ENCODE measurements at regions not wholly inside any gene's neighbourhood (a gene's known extent, or its start where the extent isn't known, plus 50 kb on each side); places are given as distances from the start of the nearest gene placed in this dataset.
"Not testable (repeated sequence)": the region's sequence is repeated elsewhere in the genome, so short reads cannot be mapped to it uniquely, and the experiment has no call there.

DNA sequence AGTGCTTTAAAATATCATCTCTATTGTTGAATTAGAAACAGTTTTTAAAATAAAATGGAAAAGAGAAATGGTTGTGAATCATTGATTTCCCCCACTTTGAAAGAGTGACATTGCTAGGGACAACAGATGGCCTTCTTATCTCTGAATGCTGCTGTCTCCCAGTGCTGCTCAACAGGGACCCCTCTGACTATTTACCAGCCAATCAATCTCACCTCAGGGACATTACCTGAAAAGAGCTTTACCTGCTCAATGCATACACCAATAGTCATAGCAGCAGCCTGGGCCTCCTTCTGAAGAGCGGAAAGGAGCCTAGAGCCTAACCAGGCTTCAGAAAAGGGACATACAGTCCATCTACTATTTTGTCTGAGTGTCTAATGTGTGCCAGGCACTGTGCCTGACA is 162.8 kb downstream of the CGGBP1 start:
- no peak for DNase-seq (ENCODE audit: low spot score)

DNA sequence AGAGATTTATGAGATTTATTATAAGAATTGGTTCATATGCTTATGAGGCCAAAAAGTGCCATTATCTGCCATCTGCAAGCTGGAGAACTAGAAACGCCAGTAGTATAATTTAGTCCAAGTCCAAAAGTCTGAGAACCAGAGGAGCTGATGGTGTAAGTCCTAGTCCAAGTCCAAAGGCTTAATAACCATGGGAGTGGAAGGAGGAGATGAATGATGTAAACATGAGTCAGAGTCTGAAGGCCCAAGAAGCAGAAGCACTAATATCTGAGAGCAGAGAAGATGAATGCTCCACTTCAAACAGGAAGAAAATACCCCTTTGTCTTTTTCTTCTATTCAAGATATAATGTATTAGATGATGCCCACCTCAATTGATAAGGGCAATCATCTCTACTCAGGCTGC is 185.7 kb downstream of the CGGBP1 start:
- no peak for DNase-seq (ENCODE audit: low spot score)

DNA sequence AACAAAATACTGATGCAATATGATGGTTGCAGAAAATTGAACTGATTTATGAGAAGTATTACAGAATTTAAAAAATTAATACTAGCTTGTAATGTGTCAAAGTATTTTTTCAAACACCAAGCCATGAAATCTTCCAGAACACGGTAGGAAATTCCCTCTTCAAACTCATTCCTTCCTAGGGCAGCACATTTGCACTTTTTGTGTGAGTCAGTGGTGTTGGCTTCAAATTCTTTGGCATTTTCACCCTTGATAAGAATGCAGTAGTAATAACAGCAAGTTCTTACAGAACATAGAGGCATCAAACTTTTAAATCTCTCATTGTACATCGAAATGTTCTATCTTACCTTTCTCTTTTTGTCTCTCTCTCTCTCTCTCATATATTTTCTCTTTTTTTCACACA is 191.8 kb downstream of the CGGBP1 start:
- DNase-seq (ENCODE audit: low spot score), result no peak

DNA sequence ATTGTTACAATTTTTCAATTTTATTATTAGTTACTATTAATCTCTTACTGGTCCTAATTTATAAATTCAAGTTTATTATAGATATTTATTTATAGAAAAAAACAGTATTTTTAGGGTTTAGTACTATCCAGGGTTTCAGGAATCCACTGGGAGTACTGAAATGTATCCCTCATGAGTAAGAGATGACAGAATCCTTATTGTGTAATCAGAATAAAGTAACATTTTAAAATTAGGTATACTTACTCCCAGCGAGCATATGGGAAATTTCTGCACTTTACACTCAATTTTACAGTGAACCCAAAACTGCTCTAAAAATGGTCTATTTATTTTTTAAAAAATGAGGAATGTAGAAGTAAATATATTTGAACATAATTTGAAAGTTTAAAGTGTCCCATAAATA is 202.7 kb downstream of the CGGBP1 start:
- no peak for DNase-seq (ENCODE audit: low spot score)

DNA sequence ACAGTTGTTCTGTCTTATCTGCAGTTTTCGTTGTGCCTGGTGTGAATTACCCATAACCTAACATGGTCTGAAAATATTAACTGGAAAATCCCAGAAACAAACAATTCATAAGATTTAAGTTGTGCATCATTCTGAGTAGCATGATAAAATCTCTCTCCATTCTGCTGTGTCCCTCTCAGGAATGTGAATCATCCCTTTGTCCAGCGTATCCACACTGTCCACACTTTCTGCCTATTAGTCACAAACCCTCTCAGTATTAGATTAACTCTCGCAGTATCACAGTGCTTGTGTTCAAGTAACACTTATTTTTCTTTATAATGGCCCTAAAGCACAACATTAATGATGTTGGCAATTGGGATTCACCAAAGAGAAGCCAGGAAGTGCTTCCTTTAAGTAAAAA is 203.2 kb downstream of the CGGBP1 start:
- no peak for DNase-seq (ENCODE audit: low spot score)

DNA sequence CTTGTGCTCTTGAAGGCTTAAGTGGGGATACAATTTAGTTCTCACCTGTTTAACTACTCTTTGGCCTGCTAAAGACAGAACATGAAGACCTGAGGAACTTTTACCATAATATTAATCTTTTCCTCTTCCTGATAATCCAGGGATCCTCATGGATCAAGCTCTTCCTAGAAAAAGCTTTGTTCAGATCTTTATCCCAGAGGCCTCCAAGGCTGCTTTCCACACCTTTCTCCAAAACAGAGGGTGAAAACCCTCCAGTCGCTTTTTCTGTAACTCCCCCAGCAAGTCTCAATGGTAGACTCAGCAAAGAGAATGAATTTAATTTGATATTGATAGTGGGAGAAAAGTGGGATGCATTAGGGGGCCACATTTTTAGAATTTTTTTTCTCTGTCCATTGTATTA is 203.6 kb downstream of the CGGBP1 start:
- DNase-seq (ENCODE audit: low spot score), result no peak

DNA sequence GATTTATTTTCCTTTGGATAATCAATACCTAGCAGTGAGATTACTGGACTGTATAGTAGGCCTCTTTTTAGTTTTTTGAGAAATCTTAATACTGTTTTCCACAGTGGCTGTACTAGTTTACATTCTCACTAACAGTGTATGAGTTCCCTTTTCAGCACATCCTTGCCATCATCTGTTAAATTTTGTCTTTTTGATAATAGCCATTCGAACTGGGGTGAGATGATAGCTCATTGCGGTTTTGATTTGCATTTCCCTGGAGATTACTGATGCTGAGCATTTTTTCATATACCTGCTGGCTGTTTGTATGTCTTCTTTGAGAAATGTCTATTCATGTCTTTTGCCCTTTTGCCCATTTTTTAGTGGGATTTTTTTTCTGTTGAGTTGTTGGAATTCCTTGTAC is 210.8 kb downstream of the CGGBP1 start:
- DNase-seq (ENCODE audit: low spot score), result no peak

DNA sequence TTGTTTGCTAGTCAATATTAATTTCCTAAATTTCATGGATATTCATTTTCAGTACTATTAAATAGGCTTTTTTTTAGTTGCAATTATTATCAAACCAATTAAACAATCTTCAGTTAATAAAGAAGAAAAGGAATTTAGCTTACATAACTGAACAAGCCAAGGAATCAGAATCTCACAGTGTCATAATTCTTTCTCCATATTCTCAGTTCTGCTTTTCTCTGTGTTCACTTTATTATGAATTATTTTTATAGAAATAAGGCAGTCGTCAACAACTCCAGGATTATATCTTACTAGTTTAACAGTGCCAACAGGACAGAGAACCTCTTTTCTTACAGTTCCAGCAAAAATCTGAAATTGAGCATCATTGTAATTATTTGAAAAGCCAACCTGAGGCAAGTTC is 221.7 kb downstream of the CGGBP1 start:
- DNase-seq (ENCODE audit: low spot score), result no peak

DNA sequence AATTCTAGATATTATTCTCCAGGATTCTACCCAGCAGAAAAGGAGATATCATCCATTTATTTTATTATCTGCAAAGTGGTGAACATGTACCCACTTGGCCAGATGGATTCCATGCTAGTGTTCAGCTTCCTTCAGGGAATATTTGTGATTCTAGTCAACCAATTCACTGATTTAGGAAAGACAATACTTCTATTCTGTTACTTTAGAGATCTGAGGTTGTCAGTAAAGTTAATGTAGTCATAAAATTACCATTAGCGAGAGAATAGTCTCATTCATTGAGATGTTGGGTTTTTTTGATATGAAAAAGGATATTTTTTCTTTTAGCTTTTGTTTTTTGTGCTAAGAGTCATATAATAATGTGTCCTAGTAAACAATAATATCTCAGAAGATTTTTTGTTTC is 222.8 kb downstream of the CGGBP1 start:
- no peak for DNase-seq (ENCODE audit: low spot score)

DNA sequence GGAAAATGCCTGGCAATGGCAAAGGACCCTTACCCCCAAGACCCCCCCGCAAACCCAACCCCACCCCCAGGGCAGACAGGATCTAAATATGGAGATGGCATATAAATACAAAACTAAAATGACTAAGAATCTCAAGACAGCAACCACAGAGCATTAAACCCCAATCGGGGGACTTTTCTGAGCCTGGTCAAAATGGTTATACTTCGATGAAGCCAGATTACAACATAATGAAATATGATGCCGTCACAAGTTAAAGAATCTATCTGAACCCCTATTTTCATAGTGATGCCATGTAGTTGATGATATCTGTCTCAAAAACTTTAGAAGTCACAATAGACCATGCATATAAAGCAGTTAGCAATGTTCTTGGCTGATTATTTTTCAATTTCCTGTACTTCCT is 223.6 kb downstream of the CGGBP1 start:
- no peak for DNase-seq (ENCODE audit: low spot score)

DNA sequence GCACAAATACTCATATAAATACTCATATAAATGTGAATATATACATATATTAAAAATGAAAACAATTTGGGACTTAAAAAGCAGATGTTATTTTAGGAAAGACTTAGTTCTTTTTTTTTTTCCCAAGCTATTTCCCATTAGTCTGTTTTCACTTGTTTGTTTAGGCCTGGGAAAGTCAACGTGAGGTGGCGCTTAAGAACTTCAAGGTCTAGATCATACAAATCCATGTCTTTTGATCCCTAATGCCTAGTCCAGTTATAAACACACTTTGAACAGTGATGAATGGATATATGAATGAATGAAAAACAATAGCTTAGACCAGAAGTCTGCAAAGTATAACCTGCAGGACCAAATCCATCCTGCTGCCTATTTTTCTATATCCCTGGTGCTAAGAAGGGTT is 224.5 kb downstream of the CGGBP1 start:
- no peak for DNase-seq (ENCODE audit: low spot score)

DNA sequence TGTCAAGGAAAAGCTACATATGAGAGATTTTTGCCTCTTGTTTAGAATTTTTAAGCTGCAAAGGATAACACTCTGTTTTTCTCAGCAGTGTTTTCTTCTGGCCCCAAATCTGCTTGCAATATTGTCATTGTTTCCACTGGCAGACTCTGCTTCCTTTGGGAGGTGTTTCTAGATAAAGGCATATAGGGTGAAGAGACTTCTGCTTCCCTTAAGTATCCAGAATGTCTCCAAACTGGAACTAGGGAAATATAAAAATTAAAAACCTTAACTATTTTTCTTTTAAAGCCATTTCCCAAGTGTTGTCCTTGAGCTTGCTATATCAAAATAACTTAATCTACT is 225.8 kb downstream of the CGGBP1 start:
- no peak for DNase-seq (ENCODE audit: low spot score)

DNA sequence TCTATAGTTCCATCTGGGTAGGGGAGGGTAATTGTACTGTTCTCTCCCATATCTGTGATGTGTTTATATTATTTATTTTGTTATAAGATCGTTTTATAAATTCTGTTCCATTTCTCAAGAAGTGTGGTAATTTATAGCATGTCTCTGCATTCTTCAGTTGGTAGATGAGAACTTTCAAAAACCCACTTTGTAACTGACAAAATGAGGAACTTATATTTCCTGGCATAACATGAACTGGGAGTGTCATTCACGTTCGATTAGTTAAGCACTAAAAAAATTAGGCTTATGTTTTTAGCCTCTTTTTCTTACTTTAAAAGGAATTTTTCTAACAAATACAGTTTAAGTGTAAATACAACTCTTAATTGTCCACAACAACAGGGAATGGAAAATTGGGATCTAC is 230.8 kb downstream of the CGGBP1 start:
- no peak for DNase-seq (ENCODE audit: low spot score)

DNA sequence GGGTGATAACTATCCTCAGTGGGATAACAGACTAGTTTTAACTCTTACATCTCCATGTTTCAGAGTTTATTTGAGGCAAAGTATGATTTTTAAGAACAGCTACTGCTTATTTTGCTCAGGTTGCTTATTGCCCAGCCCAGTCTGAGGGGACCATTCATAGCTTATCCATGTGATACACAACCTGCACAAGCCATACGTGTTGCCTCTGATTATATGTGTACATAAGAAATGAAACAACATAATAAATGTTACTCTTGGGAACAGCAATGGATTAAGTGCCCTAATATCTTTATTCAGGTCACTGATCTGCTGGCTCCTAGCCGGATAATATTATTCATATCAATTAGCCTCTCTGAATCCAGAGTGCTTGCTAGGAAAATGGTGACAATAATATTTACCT is 236.2 kb downstream of the CGGBP1 start:
- DNase-seq (ENCODE audit: low spot score), result no peak

DNA sequence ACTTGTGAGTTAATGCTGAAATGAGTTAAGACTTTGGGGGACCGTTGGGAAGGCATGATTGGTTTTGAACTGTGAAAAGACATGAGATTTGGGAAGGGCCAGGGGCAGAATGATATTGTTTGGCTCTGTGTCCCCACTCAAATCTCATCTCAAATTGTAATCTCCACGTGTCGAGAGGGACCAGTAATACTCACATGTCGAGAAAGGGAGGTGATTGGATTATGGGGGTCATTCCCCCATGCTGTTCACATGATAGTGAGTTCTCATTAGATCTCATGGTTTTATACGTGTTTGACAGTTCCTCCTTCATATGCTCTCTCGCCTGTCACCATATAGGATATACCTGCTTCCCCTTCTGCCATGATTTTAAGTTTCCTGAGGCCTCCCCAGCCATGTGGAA is 245.3 kb downstream of the CGGBP1 start:
- not testable (repeated sequence) for DNase-seq (ENCODE audit: low spot score)

DNA sequence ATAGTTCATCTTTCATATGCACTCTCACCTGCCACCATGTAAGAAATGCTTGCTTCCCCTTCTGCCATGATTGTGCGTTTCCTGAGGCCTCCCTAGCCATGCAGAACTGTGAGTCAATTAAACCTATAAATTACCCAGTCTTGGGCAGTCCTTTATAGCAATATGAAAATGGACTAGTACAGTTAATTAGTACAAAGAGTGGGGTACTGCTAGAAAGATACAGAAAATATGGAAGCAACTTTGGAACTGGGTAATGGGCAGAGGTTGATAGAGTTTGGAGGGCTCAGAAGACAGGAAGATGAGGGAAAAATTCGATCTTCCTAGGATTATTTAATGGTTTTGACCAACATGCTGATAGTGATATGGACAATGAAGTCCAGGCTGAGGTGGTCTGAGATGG is 246.9 kb downstream of the CGGBP1 start:
- DNase-seq (ENCODE audit: low spot score), result no peak

DNA sequence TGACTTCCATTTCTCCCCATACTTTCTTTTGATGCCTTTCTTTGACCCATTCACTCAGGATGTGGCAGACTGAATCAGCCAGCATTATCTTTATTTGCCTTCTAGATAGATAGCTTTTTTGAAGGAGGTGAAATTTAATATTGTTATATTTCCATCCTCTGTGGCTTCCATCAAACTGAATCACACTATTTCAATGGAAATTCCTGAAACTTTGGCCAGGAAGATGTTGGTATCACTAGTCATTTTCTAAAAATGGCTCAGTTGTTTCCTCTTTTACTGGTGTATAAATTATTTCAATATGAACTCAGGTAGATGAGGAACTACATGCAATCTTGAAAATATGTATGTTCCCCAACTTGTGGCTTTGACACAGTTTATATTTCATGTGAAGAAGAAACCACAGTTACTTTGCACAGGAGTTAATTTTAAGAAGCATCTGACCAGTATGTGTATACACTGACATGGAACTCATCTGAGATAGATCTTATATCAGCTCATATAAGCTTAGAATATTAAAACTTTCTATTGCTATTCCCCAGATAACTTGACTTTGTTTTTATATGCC is 248.3 kb downstream of the CGGBP1 start:
- DNase-seq (ENCODE audit: low spot score), result no peak

DNA sequence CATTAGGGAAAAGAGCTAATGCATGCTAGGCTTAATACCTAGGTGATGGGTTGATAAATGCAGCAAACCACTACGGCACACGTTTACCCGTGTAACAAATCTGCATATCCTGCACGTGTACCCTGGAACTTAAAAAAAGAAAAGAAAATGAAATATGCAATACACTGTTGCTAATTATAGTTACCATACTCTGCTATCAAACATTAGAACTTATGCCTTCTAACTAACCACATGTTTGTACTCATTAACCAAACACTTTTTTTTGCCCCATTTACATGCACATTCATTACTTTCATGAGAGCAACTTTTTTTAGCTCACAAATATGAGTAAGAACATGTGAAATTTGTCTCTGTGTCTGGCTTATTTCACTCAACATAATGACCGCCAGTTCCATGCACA is 253.1 kb downstream of the CGGBP1 start:
- no peak for DNase-seq (ENCODE audit: low spot score)

DNA sequence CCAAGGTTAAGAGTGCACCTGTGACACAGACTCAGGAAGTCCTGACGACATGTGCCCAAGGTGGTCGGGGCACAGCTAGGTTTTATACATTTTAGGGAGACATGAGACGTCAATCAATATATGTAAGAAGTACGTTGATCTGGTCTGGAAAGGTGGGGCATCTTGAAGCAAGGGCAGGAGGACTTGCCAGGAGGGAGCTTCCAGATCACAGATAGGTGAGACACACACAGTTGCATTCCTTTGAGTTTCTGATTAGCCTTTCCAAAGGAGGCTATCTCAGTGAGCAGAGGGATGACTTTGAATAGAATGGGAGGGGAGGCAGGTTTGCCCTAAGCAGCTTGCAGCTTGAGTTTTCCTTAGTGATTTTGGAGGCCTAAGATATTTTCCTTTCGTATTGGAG is 257.4 kb downstream of the CGGBP1 start:
- DNase-seq (ENCODE audit: low spot score), result no peak

DNA sequence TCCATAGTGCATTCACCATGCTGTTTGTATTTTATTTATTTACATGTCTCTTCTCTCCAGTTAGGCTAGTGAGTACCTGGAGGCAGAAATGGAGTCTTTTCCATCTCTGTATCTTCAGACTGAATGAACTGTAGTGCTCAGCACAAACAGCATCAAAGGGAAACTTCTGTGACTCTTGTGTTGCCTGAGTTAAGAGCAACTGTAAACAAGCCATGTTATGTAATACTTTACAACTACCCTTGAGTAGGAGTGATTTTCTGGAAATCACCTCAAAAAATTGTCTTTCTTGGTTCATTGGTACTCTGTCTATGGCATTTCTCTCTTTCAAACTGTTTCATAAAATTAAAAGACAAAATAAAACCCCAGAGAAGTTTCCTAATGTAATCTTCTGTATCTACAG is 258.3 kb downstream of the CGGBP1 start:
- no peak for DNase-seq (ENCODE audit: low spot score)

DNA sequence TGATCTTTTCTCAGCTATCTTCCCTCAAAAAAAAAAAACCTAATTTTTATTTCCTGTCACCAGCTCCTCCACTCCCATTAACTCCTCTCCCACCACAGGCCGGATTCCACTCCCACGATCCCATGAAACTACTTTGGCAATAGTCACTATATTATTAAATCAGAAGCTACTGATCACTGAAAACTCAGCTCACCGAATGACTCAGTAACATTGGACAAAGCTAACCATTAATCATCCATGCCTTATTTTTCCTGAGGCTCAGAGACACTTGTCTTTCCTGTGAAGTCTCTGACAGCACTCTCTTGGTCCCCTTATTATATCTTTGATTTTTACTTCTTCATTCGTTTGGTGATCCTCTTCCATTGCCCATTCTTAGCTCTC is 260.2 kb downstream of the CGGBP1 start:
- DNase-seq (ENCODE audit: low spot score), result no peak

DNA sequence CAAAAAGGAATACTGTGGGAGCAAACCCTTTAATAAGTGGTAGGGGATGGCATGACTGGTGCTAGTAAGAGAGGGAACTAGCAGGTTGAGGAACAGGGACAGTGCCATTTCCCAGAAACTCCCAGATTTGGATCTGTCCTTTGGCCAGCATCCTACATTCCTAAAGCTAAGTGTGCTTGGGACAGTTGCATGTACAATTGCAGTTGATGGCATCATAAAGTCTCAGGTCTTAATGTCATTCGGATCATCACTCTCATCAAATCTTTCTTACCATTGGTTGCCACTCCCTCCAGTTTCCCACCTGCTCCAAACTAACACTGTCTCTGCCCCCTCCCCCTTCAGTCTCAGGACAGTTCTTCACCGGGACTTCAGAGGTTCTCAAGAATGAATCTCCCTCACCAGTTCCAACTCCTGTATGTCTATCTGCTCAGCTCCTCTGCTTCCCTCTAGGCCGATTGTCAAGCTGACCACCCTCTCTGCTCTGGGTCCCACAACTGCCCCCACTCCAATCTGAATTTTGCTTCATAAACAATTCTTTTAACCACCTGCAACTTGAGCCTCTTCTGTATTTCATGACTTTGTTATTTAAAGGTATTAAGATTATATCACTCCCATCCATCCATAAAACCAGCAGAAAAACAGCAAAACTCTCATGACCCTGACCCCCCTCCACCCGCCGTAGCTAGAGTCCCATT is 260.8 kb downstream of the CGGBP1 start:
- no peak for DNase-seq (ENCODE audit: low spot score)

DNA sequence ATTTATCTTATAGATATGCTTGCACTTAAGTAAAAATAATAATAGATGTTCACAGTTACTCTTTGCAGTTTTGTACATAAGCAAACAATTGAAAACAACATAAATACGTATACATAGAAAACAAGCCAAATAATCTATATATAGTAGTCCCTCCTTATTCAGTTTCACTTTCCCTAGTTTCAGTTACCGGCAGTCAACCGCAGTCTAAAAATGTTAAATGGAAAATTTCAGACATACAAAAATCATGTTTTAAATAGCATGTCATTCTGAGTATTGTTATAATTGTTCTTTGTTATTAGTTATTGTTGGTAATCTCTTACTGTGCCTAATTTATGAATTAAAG is 262.0 kb downstream of the CGGBP1 start:
- DNase-seq (ENCODE audit: low spot score), result no peak
